Pancreas (tissue), 10 donors: ENCODE measurements at regions not wholly inside any gene's neighbourhood (a gene's known extent, or its start where the extent isn't known, plus 50 kb on each side); places are given as distances from the start of the nearest gene placed in this dataset.

Experiments used
- ATAC-seq, 4 donors: fragments of 200-7000 bp; cut with Tn5 transposase; one replicate each; pipeline versions ENCODE4 v1.8.0 to v1.9.1; 2020; ENCODE audit warnings: mild to moderate bottlenecking in 4 of 4, moderate library complexity in 4 of 4
- DNase-seq, 6 donors: peaks; one replicate each; pipeline ENCODE4 v3.0.0-alpha.2; 2020
- FAIRE-seq: peaks from 2 replicates; lab custom pipeline; 2012; peaks lifted over from hg19 to GRCh38; lab: Jason Lieb, UNC
- H3K27ac ChIP-seq, 4 donors: fragments of 200-600 bp; sonication (generic); 1 replicate in 3 of 4; 2 replicates in 1 of 4; pipeline versions ENCODE4 v1.5.0 to v1.8.0; 2020
- H3K27me3 ChIP-seq, 4 donors: fragments of 200-600 bp; one replicate each; pipeline ENCODE4 v1.8.0; 2021
- H3K36me3 ChIP-seq, 3 donors: fragments of 200-600 bp; sonication (generic) in 1 of 3; one replicate each; pipeline versions ENCODE4 v1.5.0 to v1.8.0; 2020 to 2021
- H3K4me1 ChIP-seq, 3 donors: fragments of 200-600 bp; one replicate each; pipeline ENCODE4 v1.8.0; 2021
- H3K4me3 ChIP-seq, 4 donors: fragments of 200-600 bp; sonication (generic) in 2 of 4; one replicate each; pipeline versions ENCODE4 v1.5.0 to v1.8.0; 2020 to 2021
- H3K9me3 ChIP-seq, 4 donors: fragments of 200-600 bp; one replicate each; pipeline ENCODE4 v1.8.0; 2021
- WGBS, 2 donors: extraction: QIAGEN DNeasy Blood & Tissue Kit; methylation state at CpG; one replicate each; pipeline ENCODE4 v1.1.7; 2013; 5-methylcytosine and 5-hydroxymethylcytosine counted together
- intact Hi-C, 3 donors: fragments of 100-400 bp; cut with DNase I; formaldehyde crosslinking; loops; one replicate each; pipeline versions ENCODE4 v1.11.1 to v1.14.2; 2022
- TF ChIP-seq, protein P1 (sequence below), 4 donors: fragments of 200-600 bp; sonication (generic) in 3 of 4; IDR thresholded peaks; one replicate each; pipeline versions ENCODE4 v1.5.0 to v1.8.0; 2021; ENCODE audit warnings: antibody characterized with exemption in 4 of 4
- donor health status: healthy with polysubstance abuse.
- donor health status: DM: no; HTN: no; CAD: no; lungs with moderate emphysema.
- donor health status: DM: no; HTN: no; CAD: no.
- donor health status: control.
- donor health status: control.
- donor health status: Bipolar disorder and iron deficiency.
- donor health status: DM: yes; HTN: yes; CAD: no.
- donor health status: DM: no; HTN: no; CAD: no.
- donor health status: DM: no; HTN: no; CAD: no.
- donor health status: DM: yes; HTN: yes; CAD: no.

DNA sequence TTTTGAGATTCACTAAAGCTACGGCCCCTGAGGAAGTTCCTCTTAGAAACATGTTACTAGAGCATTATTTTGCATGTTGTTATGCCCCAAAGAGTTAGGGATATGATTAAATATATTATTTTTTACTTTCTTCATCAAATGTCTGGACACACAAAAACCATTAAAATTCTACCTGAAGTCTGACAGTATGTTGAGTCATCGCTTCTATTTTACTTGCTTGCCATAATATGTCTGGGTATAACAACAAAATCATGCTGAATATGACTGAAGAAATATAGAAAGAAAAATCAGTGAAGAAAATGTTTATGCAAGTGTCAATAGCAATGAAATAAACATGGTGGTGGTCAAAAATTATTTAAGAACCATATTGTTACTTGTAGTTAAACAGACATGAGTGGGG lies 1818.5 kb upstream of the ADGRL3 start:
- Histone ChIP-seq H3K4me3 (no peak overlapping the region), H3K27me3 (no peaks in the 10 kb centered on the region), H3K36me3 (no peaks in the 10 kb centered on the region), H3K9me3 (no peaks in the 10 kb centered on the region), H3K4me1 (no peaks in the 10 kb centered on the region), H3K27ac (no peak overlapping the region)
- TF ChIP-seq, protein P1, sequence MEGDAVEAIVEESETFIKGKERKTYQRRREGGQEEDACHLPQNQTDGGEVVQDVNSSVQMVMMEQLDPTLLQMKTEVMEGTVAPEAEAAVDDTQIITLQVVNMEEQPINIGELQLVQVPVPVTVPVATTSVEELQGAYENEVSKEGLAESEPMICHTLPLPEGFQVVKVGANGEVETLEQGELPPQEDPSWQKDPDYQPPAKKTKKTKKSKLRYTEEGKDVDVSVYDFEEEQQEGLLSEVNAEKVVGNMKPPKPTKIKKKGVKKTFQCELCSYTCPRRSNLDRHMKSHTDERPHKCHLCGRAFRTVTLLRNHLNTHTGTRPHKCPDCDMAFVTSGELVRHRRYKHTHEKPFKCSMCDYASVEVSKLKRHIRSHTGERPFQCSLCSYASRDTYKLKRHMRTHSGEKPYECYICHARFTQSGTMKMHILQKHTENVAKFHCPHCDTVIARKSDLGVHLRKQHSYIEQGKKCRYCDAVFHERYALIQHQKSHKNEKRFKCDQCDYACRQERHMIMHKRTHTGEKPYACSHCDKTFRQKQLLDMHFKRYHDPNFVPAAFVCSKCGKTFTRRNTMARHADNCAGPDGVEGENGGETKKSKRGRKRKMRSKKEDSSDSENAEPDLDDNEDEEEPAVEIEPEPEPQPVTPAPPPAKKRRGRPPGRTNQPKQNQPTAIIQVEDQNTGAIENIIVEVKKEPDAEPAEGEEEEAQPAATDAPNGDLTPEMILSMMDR (IDR thresholded peaks at IDR 0.05) = no peak
- FAIRE-seq = no peak
- intact Hi-C loops = no loop called here
- DNase-seq = no peak
- 67 to 77% methylated on average over 2 of the region's 2 CpGs for WGBS, 2 donors
- ATAC-seq = no peak

DNA sequence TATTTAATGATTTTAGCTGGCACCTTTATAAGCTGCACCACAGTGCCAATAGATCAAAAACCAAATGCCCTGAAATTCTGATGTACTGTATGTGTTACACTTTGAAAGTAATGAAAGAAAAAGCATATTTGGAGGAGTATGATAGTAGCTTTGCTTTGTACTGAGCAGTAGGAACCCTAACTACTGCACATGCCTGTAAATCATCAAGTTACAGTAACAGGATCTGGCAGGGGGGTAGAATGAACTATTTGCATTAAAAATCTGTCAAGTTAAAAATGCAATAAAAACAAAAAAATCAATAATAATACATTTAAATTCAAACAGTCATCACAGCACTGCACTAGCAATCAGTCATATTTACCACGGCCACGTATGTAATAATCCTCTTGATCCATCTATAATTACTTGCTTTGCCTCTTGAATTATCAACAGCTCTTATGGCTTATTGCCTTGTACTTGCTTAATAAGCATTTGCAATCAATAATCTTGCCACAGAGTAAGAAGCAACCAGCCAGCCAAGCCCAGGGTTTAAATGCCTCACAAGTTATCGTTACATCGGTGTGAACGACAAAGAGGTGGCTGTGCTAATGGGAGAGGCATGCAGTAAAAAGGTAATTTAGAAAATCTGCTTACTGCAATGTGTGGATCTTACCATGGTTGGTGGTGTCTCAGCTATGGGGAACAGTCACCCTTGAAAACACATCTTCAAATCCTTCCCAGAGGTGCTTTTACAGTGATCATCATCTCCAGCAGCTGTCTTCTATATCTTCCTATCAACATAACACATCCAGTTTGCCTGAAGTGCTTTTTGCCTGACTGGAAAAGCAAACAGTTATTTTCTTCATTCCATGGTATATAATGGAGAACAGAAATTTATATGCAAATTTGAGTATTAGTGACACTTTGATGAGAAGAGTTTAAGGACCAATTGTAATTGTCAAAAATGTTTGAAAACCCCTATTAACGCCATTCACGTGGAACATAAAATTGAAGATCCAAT lies 1812.1 kb upstream of the ADGRL3 start:
- TF ChIP-seq, protein P1 (IDR thresholded peaks at IDR 0.05) = no peak
- FAIRE-seq = no peak
- no peak for ATAC-seq
- no peaks in the 10 kb centered on the region for H3K4me1 ChIP-seq
- no peaks in the 10 kb centered on the region for H3K27me3 ChIP-seq
- no peak overlapping the region for H3K27ac ChIP-seq
- intact Hi-C loops = no loop called here
- WGBS, 2 donors = 55 to 60% methylated on average over 7 of the region's 7 CpGs
- no peak for DNase-seq
- no peak overlapping the region for H3K4me3 ChIP-seq
- H3K9me3 ChIP-seq = no peaks in the 10 kb centered on the region
- no peaks in the 10 kb centered on the region for H3K36me3 ChIP-seq

DNA sequence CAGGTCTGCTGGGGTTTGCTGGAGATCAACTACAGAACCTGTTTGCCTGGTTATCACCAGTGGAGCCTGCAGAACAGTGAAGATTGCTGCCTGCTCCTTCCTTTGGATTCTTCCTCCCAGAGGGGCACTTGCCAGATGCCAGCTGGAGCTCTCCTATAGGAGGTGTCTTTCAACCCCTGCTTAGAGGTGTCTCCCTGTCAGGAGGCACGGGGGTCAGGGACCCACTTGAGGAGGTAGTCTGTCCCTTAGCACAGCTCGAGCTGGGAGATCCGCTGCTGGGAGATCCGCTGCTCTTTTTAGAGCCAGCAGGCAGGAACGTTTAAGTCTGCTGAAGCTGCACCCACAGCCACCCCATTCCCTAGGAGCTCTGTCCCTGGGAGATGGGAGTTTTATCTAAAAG lies 1806.3 kb upstream of the ADGRL3 start:
- no peaks in the 10 kb centered on the region for H3K9me3 ChIP-seq
- no peak overlapping the region for H3K4me3 ChIP-seq
- no peak for FAIRE-seq
- no peak for ATAC-seq
- H3K36me3 ChIP-seq = no peaks in the 10 kb centered on the region
- no peaks in the 10 kb centered on the region for H3K4me1 ChIP-seq
- H3K27me3 ChIP-seq = no peaks in the 10 kb centered on the region
- intact Hi-C loops = no loop called here
- WGBS, 2 donors = 65 to 78% methylated on average over 5 of the region's 5 CpGs
- no peak overlapping the region for H3K27ac ChIP-seq
- TF ChIP-seq, protein P1 (IDR thresholded peaks at IDR 0.05) = no peak
- DNase-seq = no peak

DNA sequence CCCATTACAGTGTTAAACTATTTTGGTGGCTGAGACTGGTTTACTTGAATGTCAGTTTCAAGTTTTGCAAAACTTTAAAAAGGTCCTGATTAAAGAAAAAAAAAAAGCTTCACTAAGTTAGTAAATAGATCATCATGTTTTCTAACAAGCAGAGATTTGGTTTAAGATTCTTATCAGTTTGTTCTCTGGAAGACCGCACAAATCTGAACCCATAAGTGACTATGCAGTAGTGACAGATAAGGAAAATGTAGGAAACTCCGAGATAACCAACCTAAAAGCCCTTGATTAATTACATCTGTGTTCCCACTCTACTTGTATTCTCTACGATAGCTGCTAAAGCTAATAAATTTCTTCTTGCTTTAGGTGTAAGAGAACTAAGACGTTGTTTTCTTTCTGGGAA lies 1799.8 kb upstream of the ADGRL3 start:
- no peak for FAIRE-seq

More for the DNA sequence above, 1799.8 kb upstream of the ADGRL3 start:
- Histone ChIP-seq H3K27me3 (no peaks in the 10 kb centered on the region), H3K4me1 (no peaks in the 10 kb centered on the region), H3K36me3 (no peaks in the 10 kb centered on the region), H3K9me3 (no peaks in the 10 kb centered on the region), H3K27ac (no peak overlapping the region), H3K4me3 (no peak overlapping the region)
- TF ChIP-seq, protein P1 (IDR thresholded peaks at IDR 0.05) = no peak
- ATAC-seq (no peak), DNase-seq (no peak)
- intact Hi-C loops = no loop called here
- WGBS, 2 donors = 34 to 42% methylated on average over 4 of the region's 4 CpGs
